ENCODE measurements at regions not wholly inside any gene's neighbourhood (a gene's known extent, or its start where the extent isn't known, plus 50 kb on each side); places are given as distances from the start of the nearest gene placed in this dataset.
"Not testable (repeated sequence)": the region's sequence is repeated elsewhere in the genome, so short reads cannot be mapped to it uniquely, and the experiment has no call there.

DNA sequence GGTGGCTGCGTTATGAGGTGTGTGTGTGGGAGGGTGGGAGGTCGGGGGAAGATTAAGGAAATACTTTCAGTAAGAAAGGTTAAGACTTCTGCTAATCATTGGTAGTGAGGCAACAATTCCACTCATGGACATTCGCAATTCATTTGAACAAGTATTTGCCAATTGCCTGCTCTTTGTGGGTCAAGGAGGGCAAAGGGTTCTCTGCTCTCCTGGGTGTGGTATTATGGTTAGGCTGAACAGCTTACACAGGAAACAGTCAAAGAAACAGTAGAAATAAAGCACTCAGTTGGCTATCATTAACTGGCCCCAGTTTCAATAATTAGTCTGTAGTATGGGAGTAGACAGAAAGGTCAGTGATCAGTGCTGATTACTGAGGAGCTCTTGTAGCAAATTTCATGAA lies 357.0 kb upstream of the FANCL start:
- H3K4me3 ChIP-seq (ENCODE audit: low read depth, low read length), result no peak overlapping the region
- TF ChIP-seq, protein P1, sequence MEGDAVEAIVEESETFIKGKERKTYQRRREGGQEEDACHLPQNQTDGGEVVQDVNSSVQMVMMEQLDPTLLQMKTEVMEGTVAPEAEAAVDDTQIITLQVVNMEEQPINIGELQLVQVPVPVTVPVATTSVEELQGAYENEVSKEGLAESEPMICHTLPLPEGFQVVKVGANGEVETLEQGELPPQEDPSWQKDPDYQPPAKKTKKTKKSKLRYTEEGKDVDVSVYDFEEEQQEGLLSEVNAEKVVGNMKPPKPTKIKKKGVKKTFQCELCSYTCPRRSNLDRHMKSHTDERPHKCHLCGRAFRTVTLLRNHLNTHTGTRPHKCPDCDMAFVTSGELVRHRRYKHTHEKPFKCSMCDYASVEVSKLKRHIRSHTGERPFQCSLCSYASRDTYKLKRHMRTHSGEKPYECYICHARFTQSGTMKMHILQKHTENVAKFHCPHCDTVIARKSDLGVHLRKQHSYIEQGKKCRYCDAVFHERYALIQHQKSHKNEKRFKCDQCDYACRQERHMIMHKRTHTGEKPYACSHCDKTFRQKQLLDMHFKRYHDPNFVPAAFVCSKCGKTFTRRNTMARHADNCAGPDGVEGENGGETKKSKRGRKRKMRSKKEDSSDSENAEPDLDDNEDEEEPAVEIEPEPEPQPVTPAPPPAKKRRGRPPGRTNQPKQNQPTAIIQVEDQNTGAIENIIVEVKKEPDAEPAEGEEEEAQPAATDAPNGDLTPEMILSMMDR (IDR thresholded peaks at IDR 0.05; ENCODE audit: low read depth, low read length, missing control alignments), result no peak
- no peak for DNase-seq (ENCODE audit: low read depth)

DNA sequence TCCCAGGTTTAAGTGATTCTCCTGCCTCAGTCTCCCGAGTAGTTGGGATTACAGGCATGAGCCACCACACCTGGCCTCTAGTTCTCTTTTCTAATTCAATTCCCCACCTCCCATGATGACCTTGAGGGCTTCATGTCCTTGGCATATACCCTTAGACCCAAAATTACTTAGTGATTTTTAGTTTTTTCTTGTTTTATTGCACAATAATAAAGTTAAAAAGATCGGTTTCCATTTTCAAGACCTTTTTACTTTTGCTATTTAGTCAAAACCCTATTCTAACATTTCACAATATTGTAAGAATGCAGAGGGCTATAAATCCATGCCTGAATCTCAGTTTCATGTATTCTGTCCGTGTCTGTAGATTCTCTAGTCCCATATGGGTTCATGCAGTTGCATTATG lies 354.6 kb upstream of the FANCL start:
- DNase-seq (ENCODE audit: low read depth), result no peak
- TF ChIP-seq, protein P1 (IDR thresholded peaks at IDR 0.05; ENCODE audit: low read depth, low read length, missing control alignments), result no peak
- H3K4me3 ChIP-seq (ENCODE audit: low read depth, low read length), result no peak overlapping the region

DNA sequence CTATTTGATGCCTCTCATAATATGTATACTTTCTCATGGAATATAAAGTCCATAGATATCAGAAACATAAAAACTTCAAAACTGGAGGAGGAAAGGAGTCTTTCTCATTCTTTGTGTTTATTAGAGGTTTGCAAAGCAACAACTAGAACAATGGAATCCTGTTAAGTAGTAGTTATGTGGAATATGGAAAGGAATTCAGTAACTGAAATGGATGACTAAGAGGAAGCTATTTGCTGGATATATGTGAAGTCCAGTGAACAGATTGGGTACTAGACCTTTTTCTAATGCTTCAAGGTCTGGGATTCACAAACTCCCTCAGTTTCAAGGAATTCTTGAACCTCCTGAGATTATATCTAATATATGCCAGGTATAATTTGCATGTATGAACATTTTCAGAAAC lies 353.6 kb upstream of the FANCL start:
- no peak overlapping the region for H3K4me3 ChIP-seq (ENCODE audit: low read depth, low read length)
- TF ChIP-seq, protein P1 (IDR thresholded peaks at IDR 0.05; ENCODE audit: low read depth, low read length, missing control alignments), result no peak
- no peak for DNase-seq (ENCODE audit: low read depth)

DNA sequence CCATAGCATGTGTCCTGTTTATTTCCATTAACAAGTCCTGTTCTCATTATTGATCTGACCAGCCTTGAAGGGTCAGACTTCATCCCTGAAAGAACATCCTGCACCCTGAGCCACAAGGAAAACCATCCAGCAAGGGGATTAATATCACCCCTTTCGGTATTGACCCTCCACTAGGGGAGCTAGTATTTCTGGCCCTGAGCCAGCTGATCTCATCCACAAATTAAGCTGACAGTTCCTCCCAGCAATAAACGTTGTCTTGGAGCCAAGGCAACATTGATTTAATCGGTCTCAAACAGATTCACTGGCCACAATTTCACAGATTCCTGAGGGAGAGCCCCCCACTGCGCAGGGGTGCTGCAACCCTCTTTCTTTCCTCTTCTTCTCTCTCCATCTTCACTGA lies 353.1 kb upstream of the FANCL start:
- TF ChIP-seq, protein P1 (IDR thresholded peaks at IDR 0.05; ENCODE audit: low read depth, low read length, missing control alignments), result peak; percentile 30
- H3K4me3 ChIP-seq (ENCODE audit: low read depth, low read length), result no peak overlapping the region
- DNase-seq (ENCODE audit: low read depth), result no peak

DNA sequence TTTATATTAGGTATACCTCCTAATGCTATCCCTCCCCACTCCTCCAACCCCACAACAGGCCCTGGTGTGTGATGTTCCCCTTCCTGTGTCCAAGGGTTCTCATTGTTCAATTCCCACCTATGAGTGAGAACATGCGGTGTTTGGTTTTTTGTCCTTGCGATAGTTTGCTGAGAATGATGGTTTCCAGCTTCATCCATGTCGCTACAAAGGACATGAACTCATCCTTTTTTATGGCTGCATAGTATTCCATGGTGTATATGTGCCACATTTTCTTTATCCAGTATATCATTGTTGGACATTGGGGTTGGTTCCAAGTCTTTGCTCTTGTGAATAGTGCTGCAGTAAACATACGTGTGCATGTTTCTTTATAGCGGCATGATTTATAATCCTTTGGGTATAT lies 345.1 kb upstream of the FANCL start:
- H3K4me3 ChIP-seq (ENCODE audit: low read depth, low read length); DNase-seq (ENCODE audit: low read depth): not testable (repeated sequence)

DNA sequence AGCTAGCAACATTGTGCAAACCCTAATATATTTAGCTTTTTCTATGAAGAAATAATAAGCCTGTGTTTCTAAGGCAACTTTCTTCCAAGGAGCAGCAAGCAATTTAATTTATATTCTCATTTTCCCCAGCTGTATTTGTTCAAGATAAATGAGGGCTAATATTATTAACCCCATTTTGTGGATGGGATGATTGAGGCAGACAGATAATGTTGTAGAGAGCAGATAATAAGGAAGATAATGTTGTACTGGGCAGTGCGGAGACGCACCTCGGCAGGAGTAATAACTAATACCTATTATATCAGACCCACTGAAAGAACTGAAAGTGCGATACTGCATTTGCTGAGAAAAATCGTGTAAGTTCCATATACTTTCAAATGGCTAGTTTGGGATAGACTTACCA lies 344.1 kb upstream of the FANCL start:
- TF ChIP-seq, protein P1 (IDR thresholded peaks at IDR 0.05; ENCODE audit: low read depth, low read length, missing control alignments), result no peak
- H3K4me3 ChIP-seq (ENCODE audit: low read depth, low read length), result no peak overlapping the region
- DNase-seq (ENCODE audit: low read depth), result no peak

DNA sequence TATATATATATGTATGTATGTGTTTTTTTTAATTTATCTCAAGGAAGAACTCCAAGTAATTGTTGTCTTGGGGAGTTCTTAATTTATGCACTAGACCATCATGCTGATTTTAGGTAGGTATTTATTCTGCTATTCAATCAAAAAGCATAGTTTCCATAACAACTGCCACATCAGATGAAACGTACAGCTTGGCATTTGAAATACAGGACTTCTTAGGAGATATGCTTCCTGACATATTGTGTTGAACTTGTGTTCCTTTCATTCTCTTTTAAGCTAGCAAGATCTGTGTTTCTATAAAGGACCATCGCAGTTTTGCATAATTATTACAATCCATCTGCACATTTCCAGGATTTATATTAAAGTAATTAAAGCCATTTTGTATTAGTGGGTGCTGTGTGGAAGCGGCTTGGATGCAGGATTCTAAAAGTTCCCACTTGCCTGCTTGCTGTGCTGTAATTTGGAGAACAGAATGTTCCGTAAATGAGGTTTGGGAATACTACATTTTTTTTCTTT lies 343.5 kb upstream of the FANCL start:
- no peak for DNase-seq (ENCODE audit: low read depth)
- TF ChIP-seq, protein P1 (IDR thresholded peaks at IDR 0.05; ENCODE audit: low read depth, low read length, missing control alignments), result no peak
- H3K4me3 ChIP-seq (ENCODE audit: low read depth, low read length), result no peak overlapping the region
